ENCODE measurements at regions not wholly inside any gene's neighbourhood (a gene's known extent, or its start where the extent isn't known, plus 50 kb on each side); places are given as distances from the start of the nearest gene placed in this dataset.
"Not testable (repeated sequence)": the region's sequence is repeated elsewhere in the genome, so short reads cannot be mapped to it uniquely, and the experiment has no call there.

GRCh38 chr4:23947826-23948225, 58.0 kb upstream of the PPARGC1A start:
- Histone ChIP-seq H3K27ac (replicated peaks) (no peak overlapping the region), H3K27me3 (ENCODE audit: insufficient read depth, poor library complexity, severe bottlenecking) (no peaks in the 10 kb centered on the region), H3K4me3 (replicated peaks; ENCODE audit: insufficient read depth, low read length) (no peak overlapping the region)
- no peak for DNase-seq (ENCODE audit: low read depth in 1 of 2, low spot score in 1 of 2)
- TF ChIP-seq GABPA (IDR thresholded peaks at IDR 0.05; ENCODE audit: low read depth) (no peak), SPI1 (IDR thresholded peaks at IDR 0.05; ENCODE audit: borderline replicate concordance, low read depth) (no peak), CTCF (IDR thresholded peaks at IDR 0.05; ENCODE audit: insufficient read depth, low read length) (no peak), POLR2AphosphoS5 (IDR thresholded peaks at IDR 0.05; ENCODE audit: low read depth) (no peak)
- TF ChIP-seq, protein P1, sequence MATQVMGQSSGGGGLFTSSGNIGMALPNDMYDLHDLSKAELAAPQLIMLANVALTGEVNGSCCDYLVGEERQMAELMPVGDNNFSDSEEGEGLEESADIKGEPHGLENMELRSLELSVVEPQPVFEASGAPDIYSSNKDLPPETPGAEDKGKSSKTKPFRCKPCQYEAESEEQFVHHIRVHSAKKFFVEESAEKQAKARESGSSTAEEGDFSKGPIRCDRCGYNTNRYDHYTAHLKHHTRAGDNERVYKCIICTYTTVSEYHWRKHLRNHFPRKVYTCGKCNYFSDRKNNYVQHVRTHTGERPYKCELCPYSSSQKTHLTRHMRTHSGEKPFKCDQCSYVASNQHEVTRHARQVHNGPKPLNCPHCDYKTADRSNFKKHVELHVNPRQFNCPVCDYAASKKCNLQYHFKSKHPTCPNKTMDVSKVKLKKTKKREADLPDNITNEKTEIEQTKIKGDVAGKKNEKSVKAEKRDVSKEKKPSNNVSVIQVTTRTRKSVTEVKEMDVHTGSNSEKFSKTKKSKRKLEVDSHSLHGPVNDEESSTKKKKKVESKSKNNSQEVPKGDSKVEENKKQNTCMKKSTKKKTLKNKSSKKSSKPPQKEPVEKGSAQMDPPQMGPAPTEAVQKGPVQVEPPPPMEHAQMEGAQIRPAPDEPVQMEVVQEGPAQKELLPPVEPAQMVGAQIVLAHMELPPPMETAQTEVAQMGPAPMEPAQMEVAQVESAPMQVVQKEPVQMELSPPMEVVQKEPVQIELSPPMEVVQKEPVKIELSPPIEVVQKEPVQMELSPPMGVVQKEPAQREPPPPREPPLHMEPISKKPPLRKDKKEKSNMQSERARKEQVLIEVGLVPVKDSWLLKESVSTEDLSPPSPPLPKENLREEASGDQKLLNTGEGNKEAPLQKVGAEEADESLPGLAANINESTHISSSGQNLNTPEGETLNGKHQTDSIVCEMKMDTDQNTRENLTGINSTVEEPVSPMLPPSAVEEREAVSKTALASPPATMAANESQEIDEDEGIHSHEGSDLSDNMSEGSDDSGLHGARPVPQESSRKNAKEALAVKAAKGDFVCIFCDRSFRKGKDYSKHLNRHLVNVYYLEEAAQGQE (IDR thresholded peaks at IDR 0.05; ENCODE audit: insufficient replicate concordance, low read depth), result no peak

DNA sequence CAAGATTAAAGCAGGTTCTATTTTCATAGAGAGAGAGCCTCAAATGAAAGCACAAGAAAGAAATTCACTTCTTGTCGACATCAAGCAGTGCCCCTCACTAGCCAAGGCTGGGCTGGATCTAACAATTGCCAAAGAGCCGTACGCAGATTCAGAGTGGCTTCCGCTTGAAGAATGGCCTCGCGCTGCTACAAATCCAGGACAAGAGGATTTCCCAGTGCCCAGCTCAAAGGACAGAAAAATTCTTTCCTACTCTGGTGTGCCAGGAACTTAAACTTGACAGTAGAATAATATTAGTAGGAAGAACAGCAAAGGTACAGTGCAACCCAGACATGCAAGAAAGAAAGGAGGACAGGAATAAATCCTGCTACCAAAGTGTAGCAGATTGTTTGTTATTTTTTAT, 56.5 kb upstream of the PPARGC1A start:
- no peaks in the 10 kb centered on the region for H3K27me3 ChIP-seq (ENCODE audit: insufficient read depth, poor library complexity, severe bottlenecking)
- no peak for TF ChIP-seq GABPA (IDR thresholded peaks at IDR 0.05; ENCODE audit: low read depth)
- TF ChIP-seq, protein P1 (IDR thresholded peaks at IDR 0.05; ENCODE audit: insufficient replicate concordance, low read depth), result no peak
- TF ChIP-seq POLR2AphosphoS5 (IDR thresholded peaks at IDR 0.05; ENCODE audit: low read depth), result no peak
- TF ChIP-seq CTCF (IDR thresholded peaks at IDR 0.05; ENCODE audit: insufficient read depth, low read length), result no peak
- TF ChIP-seq SPI1 (IDR thresholded peaks at IDR 0.05; ENCODE audit: borderline replicate concordance, low read depth), result no peak
- no peak overlapping the region; the same call in 1 of the 2 replicates for H3K27ac ChIP-seq (replicated peaks)
- no peak for DNase-seq (ENCODE audit: low read depth in 1 of 2, low spot score in 1 of 2)
- H3K4me3 ChIP-seq (replicated peaks; ENCODE audit: insufficient read depth, low read length), result no peak overlapping the region

DNA sequence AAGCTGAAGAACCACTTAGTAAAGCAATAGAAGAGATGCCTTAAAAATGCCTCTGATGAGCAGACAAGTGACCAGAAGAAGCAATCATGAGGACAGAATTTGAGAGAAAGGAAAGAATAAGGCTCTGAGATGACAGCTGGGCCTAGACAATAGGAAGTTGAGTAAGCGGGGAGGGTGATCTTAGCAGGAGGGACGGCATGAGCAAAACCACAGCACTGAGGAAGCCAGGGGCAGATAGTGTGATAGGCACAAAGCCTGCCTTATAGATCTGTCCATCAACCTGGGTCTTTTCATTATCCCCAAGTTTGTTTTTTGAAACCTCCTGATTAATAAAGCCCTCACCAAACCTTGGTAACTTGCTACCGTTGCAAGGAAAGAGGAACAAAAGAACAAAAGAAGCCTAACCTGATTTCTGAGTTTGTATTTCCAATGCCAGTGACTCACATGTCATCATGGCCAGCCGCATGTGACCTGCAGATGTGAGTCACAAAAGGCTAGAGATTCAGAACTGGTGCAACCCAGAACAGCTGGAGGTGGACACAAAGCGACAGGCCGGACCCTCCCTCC, 55.7 kb upstream of the PPARGC1A start:
- H3K27ac ChIP-seq (replicated peaks), result peak overlapping the region; percentile 29
- H3K4me3 ChIP-seq (replicated peaks; ENCODE audit: insufficient read depth, low read length), result no peak overlapping the region
- peak; percentile 52 to 84 for DNase-seq (ENCODE audit: low read depth in 1 of 2, low spot score in 1 of 2)
- H3K27me3 ChIP-seq (ENCODE audit: insufficient read depth, poor library complexity, severe bottlenecking), result no peaks in the 10 kb centered on the region
- TF ChIP-seq GABPA (IDR thresholded peaks at IDR 0.05; ENCODE audit: low read depth), result no peak
- TF ChIP-seq SPI1 (IDR thresholded peaks at IDR 0.05; ENCODE audit: borderline replicate concordance, low read depth), result peak; percentile 52; the same call in 1 of the 2 replicates
- no peak for TF ChIP-seq CTCF (IDR thresholded peaks at IDR 0.05; ENCODE audit: insufficient read depth, low read length)
- TF ChIP-seq POLR2AphosphoS5 (IDR thresholded peaks at IDR 0.05; ENCODE audit: low read depth), result peak; percentile 68; the same call in 1 of the 2 replicates
- TF ChIP-seq, protein P1 (IDR thresholded peaks at IDR 0.05; ENCODE audit: insufficient replicate concordance, low read depth), result no peak

DNA sequence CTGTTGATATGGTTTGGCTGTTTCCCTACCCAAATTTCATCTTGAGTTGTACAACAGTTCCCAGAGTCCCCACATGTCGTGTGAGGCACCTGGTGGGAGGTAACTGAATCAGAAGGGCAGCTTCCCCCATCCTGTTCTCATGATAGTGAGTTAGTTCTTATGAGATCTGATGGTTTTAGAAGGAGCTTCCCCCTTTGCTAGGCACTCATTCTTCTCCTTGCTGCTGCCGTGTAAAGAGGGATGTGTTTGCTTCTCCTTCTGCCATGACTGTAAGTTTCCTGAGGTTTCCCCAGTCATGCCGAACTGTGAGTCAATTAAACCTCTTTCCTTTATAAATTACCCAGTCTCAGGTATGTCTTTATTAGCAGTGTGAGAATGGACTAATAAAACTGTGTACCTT, 54.7 kb upstream of the PPARGC1A start:
- not testable (repeated sequence) for H3K4me3 ChIP-seq (replicated peaks; ENCODE audit: insufficient read depth, low read length); H3K27ac ChIP-seq (replicated peaks); H3K27me3 ChIP-seq (ENCODE audit: insufficient read depth, poor library complexity, severe bottlenecking)
- DNase-seq (ENCODE audit: low read depth in 1 of 2, low spot score in 1 of 2), result peak in 1 of 2 experiments; percentile 23

All from HL-60 (cell line).